Natural killer cell (primary cell): ENCODE measurements at regions not wholly inside any gene's neighbourhood (a gene's known extent, or its start where the extent isn't known, plus 50 kb on each side); places are given as distances from the start of the nearest gene placed in this dataset.

ENCODE experiments used
- ATAC-seq, 3 donors: fragments of 150-1000 bp in 2 of 3; fragments of 200-7000 bp in 1 of 3; cut with Tn5 transposase; 1 replicate in 1 of 3; 2 replicates in 2 of 3; pipeline ENCODE4 v1.10.0; 2021; ENCODE audit warnings: mild to moderate bottlenecking in 2 of 3, moderate library complexity in 2 of 3
- DNase-seq, 2 donors: peaks; one replicate each; pipeline versions ENCODE4 v3.0.0 to v3.0.0-alpha.2; 2013 to 2021; ENCODE audit warnings: mixed read lengths in 1 of 2
- H3K27ac ChIP-seq: one replicate; pipeline ENCODE4 v1.5.1; 2013; ENCODE audit warnings: mild to moderate bottlenecking, low read length
- H3K27me3 ChIP-seq: one replicate; pipeline ENCODE4 v1.6.1; 2013; ENCODE audit warnings: low read length; ENCODE audit not compliant: control insufficient read depth, insufficient read depth
- H3K36me3 ChIP-seq: one replicate; pipeline ENCODE4 v1.6.1; 2013; ENCODE audit warnings: low read length; ENCODE audit not compliant: control insufficient read depth, insufficient read depth
- H3K4me1 ChIP-seq: one replicate; pipeline ENCODE4 v1.6.1; 2013; ENCODE audit warnings: low read length; ENCODE audit not compliant: control insufficient read depth, insufficient read depth
- H3K4me3 ChIP-seq: one replicate; pipeline ENCODE4 v1.5.1; 2013; ENCODE audit warnings: low read length
- H3K9me3 ChIP-seq: one replicate; pipeline ENCODE4 v1.6.1; 2013; ENCODE audit warnings: low read length; ENCODE audit not compliant: control insufficient read depth, insufficient read depth
- H3K27ac Mint-ChIP-seq, 2 donors: one replicate each; pipeline ENCODE4 v1.8.0; 2022; ENCODE audit warnings: mild to moderate bottlenecking in 2 of 2, mixed read lengths in 2 of 2, moderate library complexity in 1 of 2
- H3K27me3 Mint-ChIP-seq, 2 donors: one replicate each; pipeline ENCODE4 v1.8.0; 2022; ENCODE audit warnings: low read depth in 2 of 2, mixed read lengths in 2 of 2
- H3K36me3 Mint-ChIP-seq: one replicate; pipeline ENCODE4 v1.8.0; 2022; ENCODE audit warnings: mixed read lengths
- H3K4me1 Mint-ChIP-seq, 2 donors: one replicate each; pipeline ENCODE4 v1.8.0; 2022; ENCODE audit warnings: mixed read lengths in 2 of 2
- H3K4me3 Mint-ChIP-seq: one replicate; pipeline ENCODE4 v1.8.0; 2022; ENCODE audit warnings: mild to moderate bottlenecking, moderate library complexity, mixed read lengths
- H3K9me3 Mint-ChIP-seq, 2 donors: one replicate each; pipeline ENCODE4 v1.8.0; 2022; ENCODE audit warnings: mixed read lengths in 2 of 2
- CTCF ChIP-seq: fragments of 200-600 bp; IDR thresholded peaks from one replicate; pipeline ENCODE4 v1.8.0; 2022; ENCODE audit warnings: antibody characterized with exemption
- WGBS: methylation state at CpG from one replicate; pipeline ENCODE4 v1.1.7; 2013; ENCODE audit warnings: missing lambda C conversion rate; ENCODE audit not compliant: insufficient coverage; 5-methylcytosine and 5-hydroxymethylcytosine counted together
- intact Hi-C: fragments of 100-400 bp; cut with micrococcal nuclease; formaldehyde crosslinking; loops from one replicate; pipeline ENCODE4 v1.14.2; 2022

GRCh38 chr12:90193500-90193899 is 484.9 kb upstream of the ATP2B1 start:
- H3K4me3 Mint-ChIP-seq, result no peak overlapping the region
- no peaks in the 10 kb centered on the region for H3K4me1 ChIP-seq
- no peak overlapping the region for H3K27ac ChIP-seq
- no peak overlapping the region for H3K4me3 ChIP-seq
- intact Hi-C loops, result no loop called here
- H3K9me3 ChIP-seq, result no peaks in the 10 kb centered on the region
- no peaks in the 10 kb centered on the region for H3K9me3 Mint-ChIP-seq
- no peak overlapping the region for H3K27ac Mint-ChIP-seq
- H3K36me3 ChIP-seq, result no peaks in the 10 kb centered on the region
- no peaks in the 10 kb centered on the region for H3K4me1 Mint-ChIP-seq
- no peak for ATAC-seq
- WGBS, result 83% methylated on average over 1 of the region's 3 CpGs
- no peak for TF ChIP-seq CTCF
- no peaks in the 10 kb centered on the region for H3K36me3 Mint-ChIP-seq
- no peaks in the 10 kb centered on the region for H3K27me3 Mint-ChIP-seq
- H3K27me3 ChIP-seq, result no peaks in the 10 kb centered on the region
- DNase-seq, result no peak

GRCh38 chr12:90188857-90189256 is 480.2 kb upstream of the ATP2B1 start:
- peaks cover 0 to 8% of the 10 kb centered on the region in 2 donors for H3K27me3 Mint-ChIP-seq
- no peaks in the 10 kb centered on the region for H3K4me1 Mint-ChIP-seq
- intact Hi-C loops, result no loop called here
- no peak for TF ChIP-seq CTCF
- Histone ChIP-seq H3K4me3 (no peak overlapping the region), H3K27me3 (no peaks in the 10 kb centered on the region), H3K4me1 (no peaks in the 10 kb centered on the region), H3K27ac (no peak overlapping the region), H3K9me3 (no peaks in the 10 kb centered on the region), H3K36me3 (no peaks in the 10 kb centered on the region)
- H3K4me3 Mint-ChIP-seq, result no peak overlapping the region
- no peak overlapping the region for H3K27ac Mint-ChIP-seq
- peaks cover 0 to 2% of the 10 kb centered on the region in 2 donors for H3K9me3 Mint-ChIP-seq
- no CpG with 5 or more reads among the region's 2 CpGs for WGBS
- H3K36me3 Mint-ChIP-seq, result no peaks in the 10 kb centered on the region
- ATAC-seq, result no peak
- no peak for DNase-seq

DNA sequence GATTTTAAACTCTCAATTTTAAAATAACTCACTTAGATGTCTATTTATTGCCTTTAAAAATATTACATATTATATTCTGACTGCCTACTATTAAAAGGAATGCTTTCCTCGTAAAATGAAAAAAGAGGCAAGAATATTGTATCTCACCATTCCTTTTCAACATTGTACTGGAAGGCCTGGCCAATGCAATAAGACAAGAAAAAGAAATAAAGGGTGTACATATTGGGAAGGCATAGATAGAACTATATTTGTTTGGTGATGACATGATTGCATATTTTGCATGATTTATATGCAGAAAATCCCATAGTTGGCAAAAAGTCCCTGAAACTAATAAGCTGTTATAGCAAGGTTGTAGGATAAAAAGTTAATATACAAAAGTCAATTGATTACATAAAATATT is 474.6 kb upstream of the ATP2B1 start:
- no peaks in the 10 kb centered on the region for H3K9me3 ChIP-seq
- WGBS, result no CpG with 5 or more reads among the region's 1 CpG
- intact Hi-C loops, result no loop called here
- H3K4me3 ChIP-seq, result no peak overlapping the region
- DNase-seq (no peak), ATAC-seq (no peak)
- Mint-ChIP-seq H3K27me3 (peaks cover 0 to 8% of the 10 kb centered on the region in 2 donors), H3K4me1 (no peaks in the 10 kb centered on the region), H3K27ac (no peak overlapping the region), H3K9me3 (peaks cover 2 to 4% of the 10 kb centered on the region in 2 donors), H3K4me3 (no peak overlapping the region), H3K36me3 (no peaks in the 10 kb centered on the region)
- no peaks in the 10 kb centered on the region for H3K4me1 ChIP-seq
- H3K27me3 ChIP-seq, result no peaks in the 10 kb centered on the region
- H3K27ac ChIP-seq, result no peak overlapping the region
- H3K36me3 ChIP-seq, result no peaks in the 10 kb centered on the region
- TF ChIP-seq CTCF, result no peak

- Mint-ChIP-seq H3K4me1 (no peaks in the 10 kb centered on the region), H3K27ac (no peak overlapping the region), H3K9me3 (peaks cover 2% of the 10 kb centered on the region in 2 donors), H3K27me3 (no peaks in the 10 kb centered on the region), H3K4me3 (no peak overlapping the region), H3K36me3 (no peaks in the 10 kb centered on the region)
- H3K27ac ChIP-seq, result no peak overlapping the region
- DNase-seq (no peak), ATAC-seq (no peak)
- no peaks in the 10 kb centered on the region for H3K27me3 ChIP-seq
- no peaks in the 10 kb centered on the region for H3K9me3 ChIP-seq
- H3K4me3 ChIP-seq, result no peak overlapping the region
- intact Hi-C loops, result no loop called here
- H3K36me3 ChIP-seq, result no peaks in the 10 kb centered on the region
- 83% methylated on average over 1 of the region's 3 CpGs for WGBS
- TF ChIP-seq CTCF, result no peak
- no peaks in the 10 kb centered on the region for H3K4me1 ChIP-seq
Observed at GRCh38 chr12:90181216-90181615, 472.6 kb upstream of the ATP2B1 start.
